GM18873 (cell line): ENCODE measurements at regions not wholly inside any gene's neighbourhood (a gene's known extent, or its start where the extent isn't known, plus 50 kb on each side); places are given as distances from the start of the nearest gene placed in this dataset.

Experiments used
- ATAC-seq: cut with Tn5 transposase; IDR thresholded peaks from one replicate; pipeline ENCODE4 v1.9.1; 2021; ENCODE audit warnings: mild to moderate bottlenecking, moderate library complexity, moderate number of reproducible peaks; ENCODE audit not compliant: unreplicated experiment, low FRiP score

GRCh38 chr15:46178138-46178537 is 543.3 kb downstream of the SQOR start:
- no peak for ATAC-seq

GRCh38 chr15:46207341-46207740 is 572.5 kb downstream of the SQOR start:
- no peak for ATAC-seq

- ATAC-seq = no peak
Measured at GRCh38 chr15:46213551-46213950, 578.7 kb downstream of the SQOR start.

DNA sequence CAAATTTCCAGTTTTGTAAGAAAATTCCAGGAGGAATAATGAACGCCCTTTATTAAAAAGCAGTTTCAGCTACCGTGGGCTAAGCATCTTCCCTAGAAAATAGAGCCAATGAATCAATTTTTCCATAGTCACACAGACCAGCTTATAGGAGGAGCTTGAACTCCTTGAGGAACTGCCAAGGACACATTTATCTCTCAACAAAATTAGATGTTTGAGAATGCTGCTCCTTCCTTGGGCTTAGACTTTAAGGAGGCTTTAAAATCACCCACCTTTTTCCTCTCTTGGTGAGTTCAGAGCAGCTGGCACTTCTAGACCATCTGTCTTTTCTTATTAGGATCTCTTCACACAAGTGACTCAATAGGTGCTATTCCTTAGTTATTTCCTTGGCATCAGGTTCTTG is 588.0 kb downstream of the SQOR start:
- no peak for ATAC-seq

DNA sequence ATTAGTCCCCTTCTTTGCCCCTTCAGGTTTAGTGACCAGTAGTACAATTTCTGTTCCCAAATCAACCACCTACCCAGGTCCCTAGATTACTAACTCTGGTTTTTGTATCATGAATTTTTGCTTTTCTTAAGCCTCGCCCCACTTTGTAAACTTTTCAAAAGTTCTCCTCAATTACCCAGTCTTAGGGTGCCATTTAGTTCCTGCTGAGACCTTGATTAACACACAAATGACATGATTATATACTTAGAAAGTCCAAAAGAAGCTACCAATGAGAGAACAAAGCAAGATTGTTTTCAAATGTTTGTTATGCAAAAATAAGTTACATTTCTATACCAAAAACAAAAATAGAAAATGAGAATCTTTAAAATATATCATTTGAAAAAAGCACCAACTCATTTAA is 594.4 kb downstream of the SQOR start:
- ATAC-seq = no peak

GRCh38 chr15:46231786-46232185 is 597.0 kb downstream of the SQOR start:
- ATAC-seq = no peak

GRCh38 chr15:46232471-46232870 is 597.6 kb downstream of the SQOR start:
- no peak for ATAC-seq

DNA sequence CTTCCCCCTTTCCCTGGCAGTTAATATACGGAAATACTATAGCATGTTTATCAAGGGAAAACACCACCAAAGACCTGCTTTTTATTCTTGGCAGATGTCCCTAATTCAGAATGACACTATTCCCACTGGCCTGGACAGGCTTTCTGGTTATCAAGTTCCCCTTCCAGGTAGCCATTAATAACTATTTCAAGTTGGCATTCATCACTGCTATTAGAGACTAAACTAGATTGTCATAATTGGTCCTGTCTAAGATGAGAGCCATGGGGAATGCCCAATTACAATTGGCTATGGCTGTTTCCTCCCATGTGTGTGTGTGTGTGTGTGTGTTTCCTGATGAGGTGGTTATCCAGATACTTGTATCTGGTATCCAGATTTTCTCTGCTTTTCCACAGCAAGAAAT is 608.1 kb downstream of the SQOR start:
- ATAC-seq = no peak

- no peak for ATAC-seq
Measured at GRCh38 chr15:46251903-46252302, 617.1 kb downstream of the SQOR start.

DNA sequence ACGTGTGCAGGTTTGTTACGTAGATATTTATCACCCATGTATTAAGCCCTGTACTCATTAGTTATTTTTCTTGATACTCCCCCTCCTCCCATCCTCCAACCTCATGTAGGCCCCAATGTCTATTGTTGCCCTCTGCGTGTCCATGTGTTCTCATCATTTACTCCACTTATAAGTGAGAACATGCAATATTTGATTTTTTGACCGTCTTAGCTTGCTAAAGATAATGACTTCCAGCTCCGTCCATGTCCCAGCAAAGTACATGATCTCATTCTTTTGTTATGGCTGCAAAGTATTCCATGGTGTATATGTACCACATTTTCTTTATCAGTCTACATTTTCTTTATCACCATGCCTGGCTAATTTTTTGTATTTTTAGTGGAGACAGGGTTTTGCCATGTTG is 623.2 kb downstream of the SQOR start:
- ATAC-seq = no peak

DNA sequence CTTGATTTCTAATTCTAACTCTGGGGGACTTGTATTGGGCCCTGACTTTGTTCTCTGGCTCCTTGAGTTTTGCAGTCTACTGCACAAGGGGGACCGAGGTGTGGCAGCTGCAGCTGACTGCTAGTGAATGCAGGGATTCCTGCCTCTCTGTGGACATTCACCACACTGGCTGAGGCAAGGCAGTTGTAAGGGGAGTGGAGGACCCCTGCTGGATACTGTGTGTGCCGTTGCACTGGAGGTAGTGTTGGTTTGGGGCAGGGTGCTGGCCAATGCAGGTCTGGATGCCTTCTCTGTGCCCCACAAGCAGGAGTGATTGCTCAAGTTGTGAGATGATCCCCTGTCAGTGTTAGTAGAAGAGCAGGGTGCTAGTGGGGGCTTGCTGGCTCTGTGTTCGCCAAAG is 626.1 kb downstream of the SQOR start:
- no peak for ATAC-seq

DNA sequence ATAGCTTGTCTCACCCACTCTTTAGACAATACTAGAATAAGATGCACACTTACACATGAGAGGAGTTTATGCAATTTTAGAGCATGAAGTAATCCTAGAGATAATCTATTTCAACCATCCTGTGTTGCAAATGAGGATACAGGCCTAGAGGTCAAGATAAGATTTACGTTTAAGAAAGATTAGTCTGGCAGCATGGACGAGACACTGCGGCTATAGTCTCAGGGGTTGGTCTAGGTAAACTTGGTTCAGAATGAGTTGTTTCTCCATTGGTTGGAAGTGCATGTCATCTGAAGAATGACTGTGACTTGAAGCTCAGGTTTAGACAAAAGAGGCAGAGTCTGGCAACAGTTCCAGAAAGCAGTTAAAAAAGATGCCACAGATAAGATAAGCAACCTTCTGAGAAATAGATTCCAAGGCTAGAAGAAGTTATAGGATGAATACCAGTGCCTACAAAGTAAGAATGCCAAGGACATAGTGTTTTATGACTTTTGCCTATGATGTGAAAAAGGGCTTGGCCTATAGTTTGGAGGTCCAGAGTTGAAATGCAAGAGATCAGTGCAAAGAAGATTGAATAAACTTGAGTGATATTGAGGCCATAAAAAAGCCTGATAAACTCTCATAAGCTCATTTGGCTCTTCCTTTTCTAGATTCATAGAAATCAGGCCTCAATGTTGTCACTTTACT is 631.0 kb downstream of the SQOR start:
- ATAC-seq = no peak

- no peak for ATAC-seq
Measured at GRCh38 chr15:46266661-46267060, 631.8 kb downstream of the SQOR start.

DNA sequence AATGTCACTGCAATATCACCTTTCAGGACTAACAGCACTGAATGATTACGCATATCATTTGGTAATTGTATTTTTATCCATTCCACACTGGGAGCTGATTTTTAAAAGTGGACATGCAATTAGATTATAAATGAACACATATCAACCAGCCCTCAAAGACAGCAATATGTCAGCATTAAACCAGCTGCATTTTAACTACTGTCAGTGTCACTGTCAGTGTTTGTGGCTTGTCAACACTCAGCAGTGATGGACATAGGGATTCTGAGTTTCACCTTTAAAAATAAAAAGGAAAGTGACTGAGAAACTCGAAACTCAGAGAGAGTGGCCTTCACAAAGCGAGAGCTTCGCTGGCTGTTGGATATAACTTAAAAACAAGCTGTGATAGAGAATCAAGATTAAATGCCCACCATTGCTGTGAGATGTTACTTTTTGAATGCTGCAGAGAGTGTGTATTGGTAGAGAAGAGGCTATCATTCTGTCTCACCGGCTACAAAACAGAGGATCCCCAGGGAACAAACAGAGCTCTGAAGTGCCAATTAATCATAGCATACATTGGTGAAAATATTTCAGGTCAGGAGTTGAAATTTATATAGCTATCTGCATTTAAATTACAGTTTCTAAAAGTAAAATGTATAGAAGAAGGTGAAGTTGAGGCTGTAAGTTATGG is 635.8 kb downstream of the SQOR start:
- no peak for ATAC-seq

- no peak for ATAC-seq
Measured at GRCh38 chr15:46275701-46276100, 640.9 kb downstream of the SQOR start.

DNA sequence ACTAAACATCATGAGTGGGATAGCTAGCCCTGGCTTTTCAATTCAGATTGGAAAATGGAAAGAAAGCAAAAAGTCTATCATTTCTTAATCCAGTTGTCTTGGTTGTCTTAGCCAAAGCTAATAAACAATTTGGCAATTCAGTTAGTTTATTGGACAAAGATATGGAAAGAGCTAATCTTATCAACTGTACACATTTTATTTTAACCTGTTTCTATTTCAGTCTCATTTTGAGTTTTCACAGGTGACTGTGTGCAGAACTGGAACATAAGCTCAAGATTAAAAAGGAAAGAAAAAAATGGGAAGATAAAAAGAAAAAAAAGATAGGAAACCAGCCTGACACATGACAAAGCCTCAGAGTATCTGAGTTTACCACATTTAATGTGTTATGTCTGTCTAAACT is 642.6 kb downstream of the SQOR start:
- no peak for ATAC-seq

- ATAC-seq = no peak
Measured at GRCh38 chr15:46278062-46278461, 643.2 kb downstream of the SQOR start.

DNA sequence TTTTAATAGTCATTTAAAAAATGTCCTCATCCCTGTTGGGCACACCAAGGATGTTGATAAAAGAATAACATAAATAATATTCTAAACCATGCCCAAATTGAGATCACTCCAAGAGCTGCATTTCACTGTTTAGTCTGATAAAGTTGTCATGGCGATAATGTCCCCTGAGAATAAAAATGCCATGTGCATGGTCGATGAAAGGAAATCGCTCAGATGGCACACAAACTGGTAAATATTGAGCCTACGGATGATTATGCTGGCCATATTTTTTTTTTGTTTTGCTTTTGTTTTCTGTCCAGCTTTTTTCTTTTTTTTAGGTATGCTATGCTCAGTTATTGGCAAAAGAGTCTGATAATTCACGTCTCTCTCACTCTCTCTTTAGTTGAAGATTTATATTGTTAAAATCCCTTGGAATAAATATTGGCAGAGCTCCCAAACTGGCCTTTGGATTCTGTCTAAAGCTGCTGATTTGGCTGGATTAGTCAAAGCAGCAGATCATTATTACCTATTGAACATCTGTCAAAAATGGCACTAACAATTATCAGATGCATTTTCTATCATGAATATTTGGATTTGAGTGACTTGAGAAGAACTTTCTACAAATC is 643.8 kb downstream of the SQOR start:
- ATAC-seq = no peak

GRCh38 chr15:46280762-46281542 is 646.1 kb downstream of the SQOR start:
- no peak for ATAC-seq

DNA sequence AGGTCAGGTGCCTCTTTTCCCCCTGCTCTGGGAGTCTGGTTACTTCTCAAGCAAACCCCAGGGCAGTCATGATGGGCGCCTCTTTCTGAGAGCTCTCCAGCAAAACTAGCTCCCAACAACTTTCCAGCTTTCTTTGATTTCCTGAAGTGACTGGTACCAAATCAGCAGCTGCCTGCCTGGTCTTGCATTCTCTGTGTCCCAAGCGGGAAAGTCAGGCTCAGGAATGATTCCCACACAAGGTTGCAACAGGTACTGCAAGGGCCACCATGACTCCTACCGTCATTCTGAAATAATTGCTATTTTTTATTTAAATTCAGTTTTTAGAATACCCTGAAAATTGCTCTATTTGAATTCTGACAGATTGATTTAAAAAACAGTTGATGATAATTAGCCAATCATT is 658.7 kb downstream of the SQOR start:
- ATAC-seq = no peak

DNA sequence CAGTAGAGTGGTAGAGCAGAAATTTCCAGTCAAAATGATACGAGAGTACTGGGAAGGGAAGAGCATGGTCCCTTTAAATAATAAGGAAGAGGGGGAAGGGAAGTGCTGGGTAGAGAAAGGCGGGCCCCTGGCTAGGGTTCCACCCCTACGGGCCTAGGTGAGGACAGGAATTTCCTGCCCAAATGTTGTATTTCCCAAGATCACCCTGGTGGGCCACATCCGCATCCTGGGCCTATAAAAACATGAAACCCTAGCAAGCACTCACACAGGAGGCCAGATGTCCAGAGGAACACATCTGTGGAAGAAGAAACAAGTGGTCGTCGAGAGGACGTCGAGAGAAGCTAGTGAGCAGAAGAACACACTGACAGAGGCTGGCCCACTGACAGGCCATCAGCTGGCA is 661.2 kb downstream of the SQOR start:
- no peak for ATAC-seq
